Activated B cell treated with CpG ODN at 0.5 μM for 24 hours (primary cell): ENCODE measurements at regions not wholly inside any gene's neighbourhood (a gene's known extent, or its start where the extent isn't known, plus 50 kb on each side); places are given as distances from the start of the nearest gene placed in this dataset.

Experiments used
- ATAC-seq: fragments of 200-7000 bp; cut with Tn5 transposase; one replicate; pipeline ENCODE4 v1.10.0; 2021; ENCODE audit warnings: low read depth, mild to moderate bottlenecking, moderate library complexity
- CTCF ChIA-PET: fragments of 350-600 bp; sonication (Branson Sonifier 250); formaldehyde crosslinking; loops from one replicate; lab custom pipeline; 2021; ENCODE audit warnings: antibody characterized with exemption; lab: Charles Lee
- POLR2A ChIA-PET: fragments of 350-600 bp; sonication (Branson Sonifier 250); formaldehyde crosslinking; loops from one replicate; lab custom pipeline; 2021; ENCODE audit warnings: antibody characterized with exemption; lab: Charles Lee
- DNase-seq: peaks from one replicate; pipeline ENCODE4 v3.0.0; 2022
- H3K27ac Mint-ChIP-seq: one replicate; pipeline ENCODE4 v1.8.0; 2020; ENCODE audit warnings: mixed read lengths
- H3K27me3 Mint-ChIP-seq: one replicate; pipeline ENCODE4 v1.8.0; 2021; ENCODE audit warnings: mixed read lengths
- H3K36me3 Mint-ChIP-seq: one replicate; pipeline ENCODE4 v1.8.0; 2021; ENCODE audit warnings: low read depth, mixed read lengths
- H3K4me1 Mint-ChIP-seq: one replicate; pipeline ENCODE4 v1.8.0; 2021; ENCODE audit warnings: mixed read lengths
- H3K4me3 Mint-ChIP-seq: one replicate; pipeline ENCODE4 v1.8.0; 2020; ENCODE audit warnings: mild to moderate bottlenecking, mixed read lengths
- H3K9me3 Mint-ChIP-seq: one replicate; pipeline ENCODE4 v1.8.0; 2020; ENCODE audit warnings: mixed read lengths
- CTCF ChIP-seq: fragments of 200-600 bp; IDR thresholded peaks from one replicate; pipeline ENCODE4 v1.8.0; 2022; ENCODE audit warnings: antibody characterized with exemption, mild to moderate bottlenecking
- intact Hi-C: fragments of 100-400 bp; cut with micrococcal nuclease; formaldehyde crosslinking; loops from one replicate; pipeline ENCODE4 v1.15.1; 2024

GRCh38 chr14:22422238-22422637 lies 166.8 kb downstream of the DAD1 start:
- H3K4me1 Mint-ChIP-seq, result peaks cover 31% of the 10 kb centered on the region
- intact Hi-C loops, result loop anchor here (1.0 to 5.0 kb wide), 2 partner anchors 10 to 40 kb away; no protein-coding TSS in a partner anchor
- TF ChIP-seq CTCF, result no peak
- H3K9me3 Mint-ChIP-seq, result no peaks in the 10 kb centered on the region
- CTCF ChIA-PET, result interaction anchor here (0.8 to 2.2 kb wide), 6 partner anchors 10 to 636 kb away, joined by 3 to 15 read pairs (median 4); no protein-coding TSS in a partner anchor
- no peak overlapping the region for H3K4me3 Mint-ChIP-seq
- H3K27me3 Mint-ChIP-seq, result peaks cover 5% of the 10 kb centered on the region
- POLR2A ChIA-PET, result interaction anchor here (0.6 to 1.6 kb wide), 6 partner anchors 9 to 134 kb away, joined by 3 to 8 read pairs (median 4); no protein-coding TSS in a partner anchor
- peak; percentile 21 for DNase-seq
- ATAC-seq, result peak; percentile 97
- no peak overlapping the region for H3K27ac Mint-ChIP-seq
- H3K36me3 Mint-ChIP-seq, result no peaks in the 10 kb centered on the region

GRCh38 chr14:22420598-22421186 lies 168.3 kb downstream of the DAD1 start:
- Mint-ChIP-seq H3K4me1 (peaks cover 31% of the 10 kb centered on the region), H3K27me3 (no peaks in the 10 kb centered on the region), H3K27ac (no peak overlapping the region), H3K4me3 (no peak overlapping the region), H3K9me3 (no peaks in the 10 kb centered on the region), H3K36me3 (no peaks in the 10 kb centered on the region)
- POLR2A ChIA-PET, result interaction anchor here (0.9 kb wide), 1 partner anchor 10 kb away, joined by 3 read pairs; no protein-coding TSS in a partner anchor
- DNase-seq, result no peak
- ATAC-seq, result no peak
- TF ChIP-seq CTCF, result no peak
- CTCF ChIA-PET, result interaction anchor here (1.7 to 2.2 kb wide), 2 partner anchors 11 to 51 kb away, joined by 5 to 15 read pairs; no protein-coding TSS in a partner anchor
- intact Hi-C loops, result loop anchor here (5.0 kb wide), 1 partner anchor 42 kb away; no protein-coding TSS in a partner anchor

GRCh38 chr14:22419620-22420019 lies 169.4 kb downstream of the DAD1 start:
- Mint-ChIP-seq H3K27me3 (no peaks in the 10 kb centered on the region), H3K4me3 (no peak overlapping the region), H3K36me3 (no peaks in the 10 kb centered on the region), H3K27ac (no peak overlapping the region), H3K4me1 (peaks cover 31% of the 10 kb centered on the region), H3K9me3 (no peaks in the 10 kb centered on the region)
- no peak for TF ChIP-seq CTCF
- ATAC-seq (no peak), DNase-seq (no peak)
- ChIA-PET CTCF (interaction anchor here (0.5 to 1.3 kb wide), 2 partner anchors 137 to 170 kb away, joined by 3 to 4 read pairs; no protein-coding TSS in a partner anchor), POLR2A (interaction anchor here (0.6 kb wide), 1 partner anchor 524 kb away, joined by 4 read pairs; no protein-coding TSS in a partner anchor)
- intact Hi-C loops, result loop anchor here (5.0 kb wide), 1 partner anchor 43 kb away; no protein-coding TSS in a partner anchor

- CTCF ChIA-PET, result no interaction called here
These were observed 170.4 kb downstream of the DAD1 start for GRCh38 chr14:22418631-22419030.

More at GRCh38 chr14:22418631-22419030, 170.4 kb downstream of the DAD1 start:
- DNase-seq, result no peak
- intact Hi-C loops, result no loop called here
- H3K36me3 Mint-ChIP-seq, result no peaks in the 10 kb centered on the region
- H3K9me3 Mint-ChIP-seq, result no peaks in the 10 kb centered on the region
- TF ChIP-seq CTCF, result no peak
- peaks cover 31% of the 10 kb centered on the region for H3K4me1 Mint-ChIP-seq
- POLR2A ChIA-PET, result interaction anchor here (0.6 to 1.0 kb wide), 4 partner anchors 14 to 454 kb away, joined by 3 to 5 read pairs (median 3); no protein-coding TSS in a partner anchor
- H3K27me3 Mint-ChIP-seq, result no peaks in the 10 kb centered on the region
- no peak overlapping the region for H3K27ac Mint-ChIP-seq
- no peak overlapping the region for H3K4me3 Mint-ChIP-seq
- ATAC-seq, result peak; percentile 10
